IMR-90 (cell line): ENCODE measurements at regions not wholly inside any gene's neighbourhood (a gene's known extent, or its start where the extent isn't known, plus 50 kb on each side); places are given as distances from the start of the nearest gene placed in this dataset.

Source experiments
- ATAC-seq: fragments of 200-7000 bp; cut with Tn5 transposase; 2 replicates; pipeline ENCODE4 v1.9.1; 2020; ENCODE audit warnings: low read depth, mild to moderate bottlenecking, moderate library complexity
- BruUV-seq: library from RNA; stranded (reverse); fragments of 400-500 nt; replicated peaks from 2 replicates; lab custom pipeline; 2021; lab: Mats Ljungman, UMichigan
- CTCF ChIA-PET: fragments of 300-600 bp; formaldehyde crosslinking; extraction: SDS; loops from one replicate; lab custom pipeline; 2021; ENCODE audit warnings: antibody characterized with exemption; lab: Yijun Ruan, JAX
- POLR2A ChIA-PET: fragments of 300-600 bp; sonication (Branson Sonifier 250); formaldehyde crosslinking; loops from one replicate; lab custom pipeline; 2022; ENCODE audit warnings: antibody characterized with exemption; ENCODE audit not compliant: unreplicated experiment; lab: Charles Lee
- DNase-seq: peaks from one replicate; pipeline ENCODE4 v3.0.0; 2013
- H2AFZ ChIP-seq: replicated peaks from 2 replicates; pipeline ENCODE3; 2013; ENCODE audit warnings: low read length, mild to moderate bottlenecking; ENCODE audit not compliant: poor library complexity
- H2AK5ac ChIP-seq: 2 replicates; pipeline ENCODE4 v1.6.1; 2013; ENCODE audit warnings: low read depth, low read length, inconsistent platforms
- H2AK9ac ChIP-seq: replicated peaks from 2 replicates; pipeline ENCODE3; 2013; ENCODE audit warnings: mild to moderate bottlenecking, low read depth, low read length, moderate library complexity; ENCODE audit not compliant: poor library complexity
- H2BK120ac ChIP-seq: 2 replicates; pipeline ENCODE4 v1.6.1; 2013; ENCODE audit warnings: low read depth, low read length, inconsistent platforms
- H2BK15ac ChIP-seq: 3 replicates; pipeline ENCODE4 v1.6.1; 2013; ENCODE audit warnings: low read depth, low read length, inconsistent platforms
- H2BK20ac ChIP-seq: 2 replicates; pipeline ENCODE4 v1.6.1; 2013; ENCODE audit warnings: low read depth, mild to moderate bottlenecking, inconsistent platforms, low read length, moderate library complexity
- H2BK5ac ChIP-seq: 2 replicates; pipeline ENCODE4 v1.6.1; 2013; ENCODE audit warnings: mild to moderate bottlenecking, low read depth, low read length, inconsistent platforms; ENCODE audit not compliant: poor library complexity, severe bottlenecking
- H3K14ac ChIP-seq: replicated peaks from 2 replicates; pipeline ENCODE4 v1.6.1; 2013; ENCODE audit warnings: low read depth, low read length, inconsistent platforms
- H3K18ac ChIP-seq: 2 replicates; pipeline ENCODE4 v1.6.1; 2013; ENCODE audit warnings: low read depth, low read length, control low read depth
- H3K23ac ChIP-seq: 2 replicates; pipeline ENCODE4 v1.6.1; 2013; ENCODE audit warnings: low read depth, low read length, inconsistent platforms
- H3K27ac ChIP-seq: 2 replicates; pipeline ENCODE4 v1.5.1; 2013; ENCODE audit warnings: mild to moderate bottlenecking, control low read depth, low read length; ENCODE audit not compliant: insufficient read depth
- H3K27me3 ChIP-seq: 2 replicates; pipeline ENCODE4 v1.6.1; 2013; ENCODE audit warnings: low read length; ENCODE audit not compliant: control insufficient read depth, insufficient read depth
- H3K36me3 ChIP-seq: 2 replicates; pipeline ENCODE4 v1.6.1; 2013; ENCODE audit warnings: low read length, mixed read lengths; ENCODE audit not compliant: control insufficient read depth, insufficient read depth
- H3K4ac ChIP-seq: 2 replicates; pipeline ENCODE4 v1.6.1; 2013; ENCODE audit warnings: low read depth, low read length, inconsistent platforms
- H3K4me1 ChIP-seq: 2 replicates; pipeline ENCODE4 v1.6.1; 2013; ENCODE audit warnings: low read length, mixed read lengths; ENCODE audit not compliant: control insufficient read depth, insufficient read depth
- H3K4me2 ChIP-seq: 2 replicates; pipeline ENCODE4 v1.6.1; 2013; ENCODE audit warnings: low read depth, mild to moderate bottlenecking, control low read depth, low read length, moderate library complexity
- H3K4me3 ChIP-seq: 2 replicates; pipeline ENCODE4 v1.5.1; 2013; ENCODE audit warnings: low read depth, mild to moderate bottlenecking, control low read depth, low read length, moderate library complexity; ENCODE audit not compliant: insufficient read depth
- H3K56ac ChIP-seq: 2 replicates; pipeline ENCODE4 v1.6.1; 2013; ENCODE audit warnings: low read length, inconsistent platforms; ENCODE audit not compliant: insufficient read depth; ENCODE audit errors: extremely low read depth
- H3K79me1 ChIP-seq, 2 experiments: 2 replicates each; pipeline ENCODE4 v1.6.1; 2013; ENCODE audit warnings: low read length in 2 of 2, inconsistent platforms in 1 of 2, low read depth in 1 of 2
- H3K9ac ChIP-seq: 2 replicates; pipeline ENCODE4 v1.6.1; 2013; ENCODE audit warnings: low read depth, low read length, control low read depth
- H3K9me1 ChIP-seq: 2 replicates; pipeline ENCODE4 v1.6.1; 2013; ENCODE audit warnings: low read length, inconsistent platforms; ENCODE audit not compliant: insufficient read depth
- H3K9me3 ChIP-seq: 2 replicates; pipeline ENCODE4 v1.6.1; 2013; ENCODE audit warnings: low read length; ENCODE audit not compliant: control insufficient read depth, insufficient read depth
- H4K20me1 ChIP-seq: 2 replicates; pipeline ENCODE4 v1.6.1; 2013; ENCODE audit warnings: low read length, inconsistent platforms; ENCODE audit not compliant: insufficient read depth
- H4K5ac ChIP-seq: 2 replicates; pipeline ENCODE4 v1.6.1; 2013; ENCODE audit warnings: mild to moderate bottlenecking, low read depth, low read length, control low read depth
- H4K8ac ChIP-seq, 2 experiments: 2 replicates each; pipeline ENCODE4 v1.6.1; 2013; ENCODE audit warnings: low read depth in 2 of 2, low read length in 2 of 2, control low read depth in 1 of 2, inconsistent platforms in 1 of 2
- H4K91ac ChIP-seq: 2 replicates; pipeline ENCODE4 v1.6.1; 2013; ENCODE audit warnings: low read depth, low read length, inconsistent platforms; ENCODE audit not compliant: insufficient read depth
- BHLHE40 ChIP-seq: fragments of 150-350 bp; IDR thresholded peaks from 2 replicates; pipeline ENCODE4 v1.6.1; 2016; ENCODE audit warnings: mild to moderate bottlenecking, low read depth, low read length
- CEBPB ChIP-seq: IDR thresholded peaks from 2 replicates; pipeline ENCODE4 v1.6.1; 2012; ENCODE audit warnings: low read depth, low read length, improper control_type of control experiment
- CHD1 ChIP-seq: IDR thresholded peaks from 2 replicates; pipeline ENCODE4 v1.6.1; 2012; ENCODE audit warnings: low read depth, low read length, improper control_type of control experiment
- CTCF ChIP-seq: conservative IDR thresholded peaks from 2 replicates; pipeline ENCODE4 v1.5.1; 2012; ENCODE audit warnings: mild to moderate bottlenecking, low read depth, low read length, improper control_type of control experiment
- ELK1 ChIP-seq: fragments of 150-350 bp; IDR thresholded peaks from 2 replicates; pipeline ENCODE4 v1.6.1; 2016; ENCODE audit warnings: low read depth, mild to moderate bottlenecking, low read length, moderate library complexity, borderline replicate concordance
- FOS ChIP-seq: fragments of 150-350 bp; IDR thresholded peaks from 2 replicates; pipeline ENCODE4 v1.6.1; 2016; ENCODE audit warnings: low read depth, low read length
- MAFK ChIP-seq: IDR thresholded peaks from 2 replicates; pipeline ENCODE4 v1.6.1; 2012; ENCODE audit warnings: low read depth, low read length, improper control_type of control experiment
- MAZ ChIP-seq: IDR thresholded peaks from 2 replicates; pipeline ENCODE4 v1.6.1; 2012; ENCODE audit warnings: low read depth, mild to moderate bottlenecking, low read length, improper control_type of control experiment, moderate library complexity, borderline replicate concordance
- MXI1 ChIP-seq: IDR thresholded peaks from 2 replicates; pipeline ENCODE4 v1.6.1; 2012; ENCODE audit warnings: low read depth, mild to moderate bottlenecking, low read length, moderate library complexity, borderline replicate concordance
- NFE2L2 ChIP-seq: fragments of 150-350 bp; IDR thresholded peaks from 2 replicates; pipeline ENCODE4 v1.6.1; 2016; ENCODE audit warnings: low read depth, mild to moderate bottlenecking, low read length
- POLR2A ChIP-seq: IDR thresholded peaks from 2 replicates; pipeline ENCODE4 v1.6.1; 2012; ENCODE audit warnings: mild to moderate bottlenecking, low read depth, low read length
- RAD21 ChIP-seq: IDR thresholded peaks from 2 replicates; pipeline ENCODE4 v1.6.1; 2012; ENCODE audit warnings: low read length, improper control_type of control experiment
- RCOR1 ChIP-seq: IDR thresholded peaks from 2 replicates; pipeline ENCODE4 v1.6.1; 2012; ENCODE audit warnings: mild to moderate bottlenecking, low read length, improper control_type of control experiment; ENCODE audit not compliant: insufficient replicate concordance
- RFX5 ChIP-seq: IDR thresholded peaks from 2 replicates; pipeline ENCODE4 v1.8.0; 2012; ENCODE audit warnings: low read depth, mild to moderate bottlenecking, low read length, moderate library complexity
- USF2 ChIP-seq: fragments of 150-350 bp; IDR thresholded peaks from 2 replicates; pipeline ENCODE4 v1.6.1; 2017; ENCODE audit warnings: mild to moderate bottlenecking, antibody characterized with exemption, low read length, low read depth
- WGBS, 2 experiments: methylation state at CpG; one replicate each; pipeline versions ENCODE4 v1.1.5 to v1.1.7; 2013; ENCODE audit warnings: missing lambda C conversion rate in 2 of 2; ENCODE audit not compliant: insufficient read length in 1 of 2; ENCODE audit errors: extremely low coverage in 2 of 2; 5-methylcytosine and 5-hydroxymethylcytosine counted together
- dilution Hi-C: fragments of 300-500 bp; cut with HindIII; formaldehyde crosslinking; loops from one replicate; pipeline ENCODE4 v1.14.3; 2018; ENCODE audit warnings: low sequenced_read_pairs; ENCODE audit not compliant: unreplicated experiment
- in situ Hi-C: fragments of 300-500 bp; cut with MboI; formaldehyde crosslinking; loops from 3 replicates; pipeline ENCODE4 v1.14.3; 2019; ENCODE audit warnings: low sequenced_read_pairs, inconsistent platforms, mixed read lengths
- intact Hi-C: fragments of 100-400 bp; cut with micrococcal nuclease; formaldehyde crosslinking; loops from 2 replicates; pipeline ENCODE4 v1.10.0; 2022

DNA sequence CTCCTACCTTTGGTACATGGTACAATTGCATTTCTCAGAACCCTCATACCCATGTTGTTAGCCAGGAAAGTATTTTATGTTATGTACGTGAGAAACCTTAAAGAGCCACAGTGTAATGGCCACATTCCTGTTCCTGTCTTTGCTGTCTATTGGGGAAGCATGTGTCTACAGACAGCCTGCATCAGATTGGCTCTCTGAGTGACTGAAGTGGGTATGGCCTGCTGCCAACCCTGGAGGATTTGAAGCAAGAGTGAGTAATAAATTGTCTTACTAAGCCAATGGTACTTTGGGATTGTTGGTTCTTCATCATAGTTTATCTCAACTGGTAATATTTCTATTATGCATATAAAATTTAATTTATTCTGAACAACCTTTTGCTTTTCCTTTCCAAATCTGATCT lies 574.1 kb downstream of the LMO7 start:
- H2AK9ac ChIP-seq = no peak overlapping the region
- no peak overlapping the region for H3K9ac ChIP-seq
- peaks cover 2% of the 10 kb centered on the region for H3K9me3 ChIP-seq
- H3K27ac ChIP-seq = no peak overlapping the region
- ChIA-PET POLR2A (no interaction called here), CTCF (no interaction called here)
- no peak overlapping the region for H4K8ac ChIP-seq
- H3K4me1 ChIP-seq = no peaks in the 10 kb centered on the region
- H4K5ac ChIP-seq = no peak overlapping the region
- H3K18ac ChIP-seq = no peak overlapping the region
- no peaks in the 10 kb centered on the region for H4K20me1 ChIP-seq
- H2BK15ac ChIP-seq = no peak overlapping the region
- dilution Hi-C loops (no loop called here), intact Hi-C loops (no loop called here), in situ Hi-C loops (no loop called here)
- H3K14ac ChIP-seq = no peak overlapping the region
- no peaks in the 10 kb centered on the region for H3K9me1 ChIP-seq
- no peak overlapping the region for H3K23ac ChIP-seq
- H2AFZ ChIP-seq = no peak overlapping the region
- BruUV-seq = no TSS peak
- no peak overlapping the region for H2BK120ac ChIP-seq
- no peak overlapping the region for H3K4ac ChIP-seq
- no peak overlapping the region for H2AK5ac ChIP-seq
- H2BK20ac ChIP-seq = no peak overlapping the region
- H2BK5ac ChIP-seq = no peak overlapping the region
- H3K56ac ChIP-seq = no peak overlapping the region
- ATAC-seq = no peak
- H4K91ac ChIP-seq = no peak overlapping the region
- DNase-seq = no peak
- H3K79me1 ChIP-seq = no peaks in the 10 kb centered on the region
- WGBS, 2 experiments = no CpG with 5 or more reads among the region's 1 CpG
- no peaks in the 10 kb centered on the region for H3K36me3 ChIP-seq
- TF ChIP-seq MAZ = no peak
- no peak for TF ChIP-seq POLR2A
- no peak for TF ChIP-seq USF2
- TF ChIP-seq CTCF = no peak
- no peak for TF ChIP-seq BHLHE40
- no peak for TF ChIP-seq NFE2L2
- TF ChIP-seq MAFK = no peak
- TF ChIP-seq RCOR1 = no peak
- TF ChIP-seq RFX5 = no peak
- TF ChIP-seq FOS = no peak
- TF ChIP-seq ELK1 = no peak
- TF ChIP-seq MXI1 = no peak
- TF ChIP-seq CHD1 = no peak
- TF ChIP-seq RAD21 = no peak
- TF ChIP-seq CEBPB = no peak
- no peak overlapping the region for H3K4me2 ChIP-seq
- H3K4me3 ChIP-seq = no peak overlapping the region
- no peaks in the 10 kb centered on the region for H3K27me3 ChIP-seq
